H9 (cell line): ENCODE measurements at regions not wholly inside any gene's neighbourhood (a gene's known extent, or its start where the extent isn't known, plus 50 kb on each side); places are given as distances from the start of the nearest gene placed in this dataset.

Experiments
- DNase-seq: peaks from one replicate; pipeline ENCODE4 v3.0.0-alpha.2; 2017
- H2AFZ ChIP-seq: one replicate; pipeline ENCODE4 v1.6.1; 2013; ENCODE audit warnings: mild to moderate bottlenecking, low read length, control low read depth, moderate library complexity
- H2AK5ac ChIP-seq: 2 replicates; pipeline ENCODE4 v1.6.1; 2013; ENCODE audit warnings: low read length, control low read depth, mixed read lengths; ENCODE audit not compliant: insufficient read length
- H2BK120ac ChIP-seq: one replicate; pipeline ENCODE4 v1.6.1; 2013; ENCODE audit warnings: low read depth, mild to moderate bottlenecking, low read length, control low read depth, inconsistent platforms; ENCODE audit not compliant: poor library complexity, severe bottlenecking
- H2BK12ac ChIP-seq: 2 replicates; pipeline ENCODE4 v1.6.1; 2013; ENCODE audit warnings: low read length, control low read depth, mixed read lengths, low read depth; ENCODE audit not compliant: insufficient read length
- H2BK15ac ChIP-seq: 2 replicates; pipeline ENCODE4 v1.6.1; 2013; ENCODE audit warnings: low read depth, low read length, control low read depth
- H2BK20ac ChIP-seq: one replicate; pipeline ENCODE4 v1.6.1; 2013; ENCODE audit warnings: low read depth, mild to moderate bottlenecking, low read length, control low read depth, inconsistent platforms; ENCODE audit not compliant: poor library complexity, severe bottlenecking
- H2BK5ac ChIP-seq: 2 replicates; pipeline ENCODE4 v1.6.1; 2013; ENCODE audit warnings: low read length, control low read depth, mixed read lengths; ENCODE audit not compliant: insufficient read length
- H3K14ac ChIP-seq: 2 replicates; pipeline ENCODE4 v1.6.1; 2013; ENCODE audit warnings: low read length, control low read depth; ENCODE audit not compliant: insufficient read depth
- H3K18ac ChIP-seq: 2 replicates; pipeline ENCODE4 v1.6.1; 2013; ENCODE audit warnings: low read depth, mild to moderate bottlenecking, mixed read lengths, low read length, control low read depth; ENCODE audit not compliant: insufficient read length
- H3K23ac ChIP-seq: 2 replicates; pipeline ENCODE4 v1.6.1; 2013; ENCODE audit warnings: low read length, control low read depth, mixed read lengths, low read depth; ENCODE audit not compliant: insufficient read length
- H3K23me2 ChIP-seq: 2 replicates; pipeline ENCODE4 v1.6.1; 2013; ENCODE audit warnings: low read depth, mild to moderate bottlenecking, mixed read lengths, low read length, control low read depth; ENCODE audit not compliant: insufficient read length, poor library complexity, severe bottlenecking
- H3K27ac ChIP-seq: 2 replicates; pipeline ENCODE4 v1.5.1; 2013; ENCODE audit warnings: low read length, control low read depth, mixed read lengths, low read depth; ENCODE audit not compliant: insufficient read length
- H3K27me3 ChIP-seq: 2 replicates; pipeline ENCODE4 v1.6.1; 2013; ENCODE audit warnings: low read length, control low read depth, inconsistent platforms; ENCODE audit not compliant: insufficient read depth
- H3K4ac ChIP-seq: 2 replicates; pipeline ENCODE4 v1.6.1; 2013; ENCODE audit warnings: low read depth, mild to moderate bottlenecking, control low read depth, inconsistent platforms, low read length, moderate library complexity
- H3K4me1 ChIP-seq: 2 replicates; pipeline ENCODE4 v1.6.1; 2013; ENCODE audit warnings: low read length, control low read depth, inconsistent platforms; ENCODE audit not compliant: insufficient read depth
- H3K4me2 ChIP-seq: 2 replicates; pipeline ENCODE4 v1.6.1; 2013; ENCODE audit warnings: low read length, control low read depth, mixed read lengths; ENCODE audit not compliant: insufficient read length, insufficient read depth
- H3K56ac ChIP-seq: 2 replicates; pipeline ENCODE4 v1.6.1; 2013; ENCODE audit warnings: low read depth, mild to moderate bottlenecking, mixed read lengths, low read length, control low read depth; ENCODE audit not compliant: insufficient read length
- H3K79me1 ChIP-seq: 2 replicates; pipeline ENCODE4 v1.6.1; 2013; ENCODE audit warnings: low read depth, mild to moderate bottlenecking, moderate library complexity, low read length, control low read depth, inconsistent platforms; ENCODE audit not compliant: insufficient read depth, poor library complexity, severe bottlenecking
- H3K79me2 ChIP-seq: 2 replicates; pipeline ENCODE4 v1.6.1; 2013; ENCODE audit warnings: low read length, control low read depth, inconsistent platforms; ENCODE audit not compliant: insufficient read depth
- H3K9ac ChIP-seq: 2 replicates; pipeline ENCODE4 v1.6.1; 2013; ENCODE audit warnings: low read length, control low read depth, mixed read lengths; ENCODE audit not compliant: insufficient read length; ENCODE audit errors: extremely low read depth
- H3K9me3 ChIP-seq: one replicate; pipeline ENCODE4 v1.6.1; 2013; ENCODE audit warnings: low read depth, low read length, inconsistent platforms; ENCODE audit not compliant: control insufficient read depth
- H3T11ph ChIP-seq: one replicate; pipeline ENCODE4 v1.6.1; 2013; ENCODE audit warnings: mild to moderate bottlenecking, low read length, control low read depth, inconsistent platforms
- H4K20me1 ChIP-seq: one replicate; pipeline ENCODE4 v1.6.1; 2013; ENCODE audit not compliant: control insufficient read depth, insufficient read length, insufficient read depth
- H4K5ac ChIP-seq: 2 replicates; pipeline ENCODE4 v1.6.1; 2013; ENCODE audit warnings: low read depth, mild to moderate bottlenecking, mixed read lengths, low read length, control low read depth; ENCODE audit not compliant: insufficient read length
- H4K8ac ChIP-seq: replicated peaks from 2 replicates; pipeline ENCODE4 v1.6.1; 2013; ENCODE audit warnings: low read length, control low read depth, mixed read lengths, low read depth; ENCODE audit not compliant: insufficient read length
- H4K91ac ChIP-seq: 2 replicates; pipeline ENCODE4 v1.6.1; 2013; ENCODE audit warnings: low read depth, mild to moderate bottlenecking, moderate library complexity, mixed read lengths, low read length, control low read depth; ENCODE audit not compliant: insufficient read length
- H3K27ac Mint-ChIP-seq, 3 experiments: 2 replicates in 2 of 3; 3 replicates in 1 of 3; pipeline ENCODE4 v1.8.0; 2020 to 2021; ENCODE audit warnings: mixed read lengths in 3 of 3, mild to moderate bottlenecking in 1 of 3, moderate library complexity in 1 of 3
- H3K27me3 Mint-ChIP-seq: 2 replicates; pipeline ENCODE4 v1.8.0; 2021; ENCODE audit warnings: low read depth, mild to moderate bottlenecking, moderate library complexity, mixed read lengths
- H3K36me3 Mint-ChIP-seq, 3 experiments: 2 replicates in 2 of 3; 3 replicates in 1 of 3; pipeline ENCODE4 v1.8.0; 2020 to 2021; ENCODE audit warnings: low read depth in 3 of 3, mixed read lengths in 3 of 3; ENCODE audit not compliant: insufficient read depth in 1 of 3
- H3K4me1 Mint-ChIP-seq, 2 experiments: 2 replicates each; pipeline ENCODE4 v1.8.0; 2020; ENCODE audit warnings: mixed read lengths in 2 of 2
- H3K4me3 Mint-ChIP-seq, 2 experiments: 2 replicates in 1 of 2; 3 replicates in 1 of 2; pipeline ENCODE4 v1.8.0; 2020 to 2021; ENCODE audit warnings: mild to moderate bottlenecking in 2 of 2, mixed read lengths in 2 of 2, moderate library complexity in 1 of 2
- H3K9me3 Mint-ChIP-seq, 2 experiments: 2 replicates in 1 of 2; 3 replicates in 1 of 2; pipeline ENCODE4 v1.8.0; 2020; ENCODE audit warnings: mild to moderate bottlenecking in 2 of 2, mixed read lengths in 2 of 2, moderate library complexity in 1 of 2
- WGBS: extraction: QIAGEN DNeasy Blood & Tissue Kit; methylation state at CpG from one replicate; pipeline ENCODE4 v1.1.7; 2013; ENCODE audit warnings: missing lambda C conversion rate, low lambda C conversion rate, mixed read lengths; ENCODE audit not compliant: insufficient read length; ENCODE audit errors: extremely low coverage; 5-methylcytosine and 5-hydroxymethylcytosine counted together
- TF ChIP-seq, protein P1 (sequence below): fragments of 200-600 bp; sonication (generic); conservative IDR thresholded peaks from 3 replicates; pipeline ENCODE4 v1.8.0; 2021; ENCODE audit warnings: antibody characterized with exemption, mild to moderate bottlenecking

DNA sequence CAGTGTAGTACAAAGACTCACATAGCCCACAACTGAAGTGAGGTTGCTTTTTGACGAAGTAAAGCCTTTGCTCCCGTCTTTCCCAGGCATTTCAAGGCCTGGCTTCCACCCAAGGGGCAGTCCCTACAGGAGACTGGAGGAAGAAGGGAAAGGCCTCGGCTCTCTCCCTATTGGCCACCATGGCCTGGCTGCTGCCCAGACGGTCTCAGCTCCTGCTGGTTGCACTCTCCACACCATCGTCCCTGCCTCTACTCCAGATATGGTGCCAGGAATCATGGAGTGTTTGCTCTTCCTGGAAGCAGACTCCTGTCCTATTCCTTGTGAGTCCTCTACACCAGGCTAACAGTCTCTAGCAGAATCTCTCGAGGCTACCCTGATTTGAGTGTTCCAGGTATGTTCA lies 124.1 kb upstream of the UQCRFS1 start:
- H3T11ph ChIP-seq = no peak overlapping the region
- TF ChIP-seq, protein P1, sequence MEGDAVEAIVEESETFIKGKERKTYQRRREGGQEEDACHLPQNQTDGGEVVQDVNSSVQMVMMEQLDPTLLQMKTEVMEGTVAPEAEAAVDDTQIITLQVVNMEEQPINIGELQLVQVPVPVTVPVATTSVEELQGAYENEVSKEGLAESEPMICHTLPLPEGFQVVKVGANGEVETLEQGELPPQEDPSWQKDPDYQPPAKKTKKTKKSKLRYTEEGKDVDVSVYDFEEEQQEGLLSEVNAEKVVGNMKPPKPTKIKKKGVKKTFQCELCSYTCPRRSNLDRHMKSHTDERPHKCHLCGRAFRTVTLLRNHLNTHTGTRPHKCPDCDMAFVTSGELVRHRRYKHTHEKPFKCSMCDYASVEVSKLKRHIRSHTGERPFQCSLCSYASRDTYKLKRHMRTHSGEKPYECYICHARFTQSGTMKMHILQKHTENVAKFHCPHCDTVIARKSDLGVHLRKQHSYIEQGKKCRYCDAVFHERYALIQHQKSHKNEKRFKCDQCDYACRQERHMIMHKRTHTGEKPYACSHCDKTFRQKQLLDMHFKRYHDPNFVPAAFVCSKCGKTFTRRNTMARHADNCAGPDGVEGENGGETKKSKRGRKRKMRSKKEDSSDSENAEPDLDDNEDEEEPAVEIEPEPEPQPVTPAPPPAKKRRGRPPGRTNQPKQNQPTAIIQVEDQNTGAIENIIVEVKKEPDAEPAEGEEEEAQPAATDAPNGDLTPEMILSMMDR = no peak
- H4K5ac ChIP-seq = no peak overlapping the region
- DNase-seq = no peak
- H3K4me2 ChIP-seq = no peak overlapping the region
- Mint-ChIP-seq H3K27me3 (peaks cover 13% of the 10 kb centered on the region), H3K27ac (no peak overlapping the region), H3K4me1 (no peaks in the 10 kb centered on the region), H3K9me3 (peaks cover 6 to 15% of the 10 kb centered on the region in 2 experiments), H3K4me3 (no peak overlapping the region), H3K36me3 (no peaks in the 10 kb centered on the region)
- H2AK5ac ChIP-seq = no peak overlapping the region
- no peaks in the 10 kb centered on the region for H3K4me1 ChIP-seq
- no peaks in the 10 kb centered on the region for H3K27me3 ChIP-seq
- H2BK12ac ChIP-seq = no peak overlapping the region
- no peak overlapping the region for H4K8ac ChIP-seq
- no peak overlapping the region for H3K9ac ChIP-seq
- H3K9me3 ChIP-seq = no peaks in the 10 kb centered on the region
- H2BK120ac ChIP-seq = no peak overlapping the region
- H3K27ac ChIP-seq = no peak overlapping the region
- H4K91ac ChIP-seq = no peak overlapping the region
- no peak overlapping the region for H2BK5ac ChIP-seq
- no peak overlapping the region for H3K23ac ChIP-seq
- H3K79me1 ChIP-seq = no peaks in the 10 kb centered on the region
- no peak overlapping the region for H3K56ac ChIP-seq
- H3K18ac ChIP-seq = no peak overlapping the region
- no peak overlapping the region for H2BK15ac ChIP-seq
- H3K23me2 ChIP-seq = no peaks in the 10 kb centered on the region
- no peak overlapping the region for H3K4ac ChIP-seq
- H3K79me2 ChIP-seq = no peaks in the 10 kb centered on the region
- H2BK20ac ChIP-seq = no peak overlapping the region
- no peak overlapping the region for H3K14ac ChIP-seq
- WGBS = no CpG with 5 or more reads among the region's 6 CpGs
- no peak overlapping the region for H2AFZ ChIP-seq
- H4K20me1 ChIP-seq = no peaks in the 10 kb centered on the region
